Vagina (tissue), 2 donors: ENCODE measurements at regions not wholly inside any gene's neighbourhood (a gene's known extent, or its start where the extent isn't known, plus 50 kb on each side); places are given as distances from the start of the nearest gene placed in this dataset.
"Not testable (repeated sequence)": the region's sequence is repeated elsewhere in the genome, so short reads cannot be mapped to it uniquely, and the experiment has no call there.

ENCODE experiments used
- POLR2A ChIP-seq, 2 donors: fragments of 450-650 bp; IDR thresholded peaks; one replicate each; pipeline ENCODE4 v1.6.1; 2017; ENCODE audit warnings: antibody characterized with exemption in 2 of 2, mild to moderate bottlenecking in 2 of 2, moderate library complexity in 2 of 2
- TF ChIP-seq, protein P1 (sequence below), 3 experiments: fragments of 450-650 bp in 2 of 3; fragments of 200-600 bp in 1 of 3; sonication (generic) in 1 of 3; IDR thresholded peaks; one replicate each; pipeline ENCODE4 v1.5.1; 2017 to 2019; ENCODE audit warnings: antibody characterized with exemption in 3 of 3, mild to moderate bottlenecking in 2 of 3, moderate library complexity in 2 of 3

DNA sequence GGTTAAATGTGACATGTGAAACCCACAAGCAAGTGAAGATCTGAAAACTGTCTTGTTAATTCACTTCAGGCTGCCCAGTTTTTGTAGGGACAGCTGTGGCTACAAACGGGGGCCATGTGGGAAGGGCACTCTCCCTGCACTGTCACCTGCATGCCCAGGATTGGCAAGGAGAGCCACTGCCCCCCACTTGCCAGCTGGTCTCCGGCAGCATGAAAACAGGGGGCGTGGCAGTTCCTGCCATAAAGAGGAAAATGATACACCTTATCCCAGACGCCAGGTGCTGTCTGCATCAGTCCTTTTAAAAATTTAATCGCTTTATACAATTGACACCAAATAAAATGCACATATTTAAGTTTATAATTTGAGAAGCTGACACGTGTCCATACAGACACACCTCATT is 309.1 kb downstream of the KLF13 start:
- TF ChIP-seq, protein P1, sequence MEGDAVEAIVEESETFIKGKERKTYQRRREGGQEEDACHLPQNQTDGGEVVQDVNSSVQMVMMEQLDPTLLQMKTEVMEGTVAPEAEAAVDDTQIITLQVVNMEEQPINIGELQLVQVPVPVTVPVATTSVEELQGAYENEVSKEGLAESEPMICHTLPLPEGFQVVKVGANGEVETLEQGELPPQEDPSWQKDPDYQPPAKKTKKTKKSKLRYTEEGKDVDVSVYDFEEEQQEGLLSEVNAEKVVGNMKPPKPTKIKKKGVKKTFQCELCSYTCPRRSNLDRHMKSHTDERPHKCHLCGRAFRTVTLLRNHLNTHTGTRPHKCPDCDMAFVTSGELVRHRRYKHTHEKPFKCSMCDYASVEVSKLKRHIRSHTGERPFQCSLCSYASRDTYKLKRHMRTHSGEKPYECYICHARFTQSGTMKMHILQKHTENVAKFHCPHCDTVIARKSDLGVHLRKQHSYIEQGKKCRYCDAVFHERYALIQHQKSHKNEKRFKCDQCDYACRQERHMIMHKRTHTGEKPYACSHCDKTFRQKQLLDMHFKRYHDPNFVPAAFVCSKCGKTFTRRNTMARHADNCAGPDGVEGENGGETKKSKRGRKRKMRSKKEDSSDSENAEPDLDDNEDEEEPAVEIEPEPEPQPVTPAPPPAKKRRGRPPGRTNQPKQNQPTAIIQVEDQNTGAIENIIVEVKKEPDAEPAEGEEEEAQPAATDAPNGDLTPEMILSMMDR (IDR thresholded peaks at IDR 0.05): not testable (repeated sequence)
- not testable (repeated sequence) for TF ChIP-seq POLR2A (IDR thresholded peaks at IDR 0.05)
